ENCODE measurements at regions not wholly inside any gene's neighbourhood (a gene's known extent, or its start where the extent isn't known, plus 50 kb on each side); places are given as distances from the start of the nearest gene placed in this dataset.
"Not testable (repeated sequence)": the region's sequence is repeated elsewhere in the genome, so short reads cannot be mapped to it uniquely, and the experiment has no call there.

GRCh38 chr2:109692013-109692743 lies 78.0 kb downstream of the SOWAHC start:
- no peak for DNase-seq (ENCODE audit: low spot score)

- DNase-seq (ENCODE audit: low spot score): not testable (repeated sequence)
Observed at GRCh38 chr2:109692831-109693230, 78.7 kb downstream of the SOWAHC start.

DNA sequence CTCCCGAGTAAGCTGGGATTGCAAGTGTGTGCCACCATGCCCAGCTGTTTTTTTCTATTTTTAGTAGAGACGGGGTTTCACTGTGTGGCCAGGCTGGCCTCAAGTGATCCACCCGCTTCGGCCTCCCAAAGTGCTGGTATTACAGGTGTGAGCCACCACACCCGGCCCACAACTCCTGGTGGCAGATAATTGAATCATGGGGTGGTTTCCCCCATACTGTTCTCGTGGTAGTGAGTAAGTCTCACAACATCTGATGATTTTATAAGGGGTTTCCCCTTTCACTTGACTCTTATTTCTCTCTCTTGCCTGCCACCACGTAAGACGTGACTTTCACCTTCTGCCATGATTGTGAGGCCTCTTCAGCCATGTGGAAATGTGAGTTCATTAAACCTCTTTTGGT lies 79.1 kb downstream of the SOWAHC start:
- DNase-seq (ENCODE audit: low spot score): not testable (repeated sequence)

DNA sequence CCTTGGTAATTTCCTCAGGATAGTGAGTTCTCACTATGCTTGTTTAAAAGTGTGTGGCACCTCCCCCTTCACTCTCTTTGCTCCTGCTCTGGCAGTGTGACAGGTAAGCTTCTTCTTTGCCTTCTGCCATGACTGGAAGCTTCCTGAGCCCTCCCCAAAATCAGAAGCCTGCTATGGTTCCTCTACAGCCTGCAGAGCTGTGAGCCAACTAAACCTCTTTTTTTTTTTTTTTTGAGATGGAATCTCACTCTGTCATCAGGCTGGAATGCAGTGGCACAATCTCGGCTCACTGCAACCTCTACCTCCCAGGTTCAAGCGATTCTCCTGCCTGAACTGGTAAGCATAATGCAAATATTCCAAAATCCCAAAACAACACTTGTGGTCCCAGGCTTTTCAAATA lies 80.0 kb downstream of the SOWAHC start:
- no peak for DNase-seq (ENCODE audit: low spot score)

- DNase-seq (ENCODE audit: low spot score): no peak
Observed at GRCh38 chr2:109695290-109695689, 81.1 kb downstream of the SOWAHC start.

GRCh38 chr2:109699646-109700045 lies 85.5 kb downstream of the SOWAHC start:
- no peak for DNase-seq (ENCODE audit: low spot score)

DNA sequence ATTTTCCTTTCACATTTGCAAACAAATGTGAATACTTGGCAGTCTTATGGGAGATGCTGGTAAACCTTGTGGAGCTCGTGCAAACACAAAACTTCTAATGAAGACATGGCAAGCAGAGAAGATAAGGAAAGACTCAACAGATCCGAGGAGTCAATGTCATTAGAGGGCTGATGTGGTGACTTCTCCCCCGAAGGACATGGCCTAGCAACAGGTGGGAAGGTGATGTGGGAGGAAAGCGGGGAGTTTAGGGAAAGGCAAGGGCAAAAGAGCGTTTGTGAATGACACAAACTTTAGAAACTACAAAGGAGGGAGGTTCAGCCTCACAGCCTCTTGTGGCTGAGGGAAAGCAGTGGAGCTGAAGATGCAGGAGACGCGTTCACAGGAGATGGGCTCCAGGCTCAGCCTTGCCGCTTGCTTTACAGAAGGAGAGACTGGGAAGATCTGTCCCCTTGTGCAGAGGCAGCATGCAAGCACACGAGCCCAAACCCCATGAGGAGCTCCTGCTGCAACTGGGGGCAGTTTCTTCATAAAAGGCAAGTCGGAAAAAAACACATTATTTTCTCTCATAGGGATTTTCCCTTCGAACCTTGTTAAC lies 86.6 kb downstream of the SOWAHC start:
- DNase-seq (ENCODE audit: low spot score): no peak

DNA sequence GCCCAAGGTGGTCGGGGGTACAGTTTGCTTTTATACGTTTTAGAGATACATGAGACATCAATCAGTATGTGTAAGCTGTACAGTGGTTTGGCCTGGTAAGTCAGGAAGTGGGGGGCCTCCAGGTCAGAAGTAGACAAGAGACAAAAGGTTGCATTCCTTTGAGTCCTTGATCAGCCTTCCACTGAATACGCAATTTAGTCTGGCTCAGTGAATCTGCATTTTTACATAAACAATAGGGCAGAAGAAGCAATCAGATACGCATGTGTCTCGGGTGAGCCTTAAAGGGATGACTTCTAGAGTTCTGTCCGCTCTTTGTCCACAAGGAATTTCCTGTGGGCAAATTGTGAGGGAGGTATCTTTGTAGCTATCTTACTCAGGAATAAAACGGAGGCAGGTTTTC lies 87.2 kb downstream of the SOWAHC start:
- DNase-seq (ENCODE audit: low spot score): no peak

GRCh38 chr2:109702250-109702985 lies 88.3 kb downstream of the SOWAHC start:
- DNase-seq (ENCODE audit: low spot score): no peak

DNA sequence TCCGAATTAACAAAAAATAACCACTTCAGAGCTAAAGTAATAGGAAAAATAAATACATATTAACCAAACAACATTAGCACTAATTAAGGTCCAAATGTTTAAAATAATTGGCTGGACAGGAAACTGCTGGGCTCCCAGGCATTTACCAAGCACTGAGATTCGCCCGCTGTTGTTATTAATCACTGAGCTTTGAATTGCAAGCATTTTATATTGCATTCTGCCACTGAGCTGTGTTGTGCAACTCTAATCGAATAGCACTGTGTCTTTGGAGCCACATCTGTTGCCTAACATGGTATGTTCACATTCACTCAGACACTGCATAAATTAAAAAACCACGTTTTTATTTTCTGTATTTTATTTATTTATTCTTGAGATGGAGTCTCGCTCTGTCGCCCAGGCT lies 88.9 kb downstream of the SOWAHC start:
- DNase-seq (ENCODE audit: low spot score): no peak

- no peak for DNase-seq (ENCODE audit: low spot score)
Observed at GRCh38 chr2:109703798-109704197, 89.6 kb downstream of the SOWAHC start.

DNA sequence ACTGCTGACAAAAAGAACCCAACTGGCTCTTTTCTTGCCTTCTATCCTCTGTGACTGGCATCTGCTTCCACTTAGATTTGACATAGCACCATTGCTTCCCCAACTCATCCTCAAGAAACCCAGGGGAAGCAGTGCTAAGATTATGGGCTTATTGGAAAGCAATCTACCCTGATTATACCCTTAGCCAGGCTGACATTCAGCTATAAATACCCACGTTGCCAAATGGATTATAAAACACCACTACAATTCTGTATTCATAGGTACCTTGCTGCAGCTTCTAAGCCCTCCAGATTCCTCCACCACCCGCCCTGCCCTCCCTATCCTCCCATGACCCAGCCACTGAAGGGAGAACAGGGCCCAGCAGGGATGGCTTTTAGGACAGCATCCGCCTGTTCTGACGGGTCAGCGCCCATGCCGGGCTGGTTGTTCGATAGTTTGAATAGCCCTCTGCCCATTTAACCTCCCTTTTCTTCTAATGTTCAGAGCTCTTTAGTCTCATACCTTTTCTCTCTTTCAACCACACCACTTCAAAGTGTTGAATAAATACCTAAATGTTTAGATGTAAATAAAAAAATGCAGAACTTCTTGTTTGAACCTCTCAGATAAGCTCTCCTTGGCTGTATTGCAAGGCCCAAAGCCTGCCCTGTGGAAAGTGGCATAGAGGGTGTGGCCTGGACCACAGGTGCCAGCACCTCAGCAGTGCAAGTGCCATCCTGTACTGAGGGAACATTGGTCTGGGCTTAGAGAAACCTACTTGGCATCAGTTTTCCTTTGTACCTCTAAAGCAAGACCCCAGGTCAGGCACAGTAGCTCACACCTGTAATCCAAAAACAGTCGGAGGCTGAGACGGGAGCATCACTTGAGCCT lies 86.6 kb upstream of the RGPD5 start:
- no peak for DNase-seq (ENCODE audit: low spot score)

GRCh38 chr2:109710505-109711229 lies 83.4 kb upstream of the RGPD5 start:
- no peak for DNase-seq (ENCODE audit: low spot score)

- DNase-seq (ENCODE audit: low spot score): no peak
Observed at GRCh38 chr2:109711230-109712122, 82.6 kb upstream of the RGPD5 start.

- no peak for DNase-seq (ENCODE audit: low spot score)
Observed at GRCh38 chr2:109712123-109712449, 82.0 kb upstream of the RGPD5 start.

GRCh38 chr2:109712746-109713145 lies 81.4 kb upstream of the RGPD5 start:
- DNase-seq (ENCODE audit: low spot score): no peak

- no peak for DNase-seq (ENCODE audit: low spot score)
Observed at GRCh38 chr2:109715313-109715805, 78.7 kb upstream of the RGPD5 start.

DNA sequence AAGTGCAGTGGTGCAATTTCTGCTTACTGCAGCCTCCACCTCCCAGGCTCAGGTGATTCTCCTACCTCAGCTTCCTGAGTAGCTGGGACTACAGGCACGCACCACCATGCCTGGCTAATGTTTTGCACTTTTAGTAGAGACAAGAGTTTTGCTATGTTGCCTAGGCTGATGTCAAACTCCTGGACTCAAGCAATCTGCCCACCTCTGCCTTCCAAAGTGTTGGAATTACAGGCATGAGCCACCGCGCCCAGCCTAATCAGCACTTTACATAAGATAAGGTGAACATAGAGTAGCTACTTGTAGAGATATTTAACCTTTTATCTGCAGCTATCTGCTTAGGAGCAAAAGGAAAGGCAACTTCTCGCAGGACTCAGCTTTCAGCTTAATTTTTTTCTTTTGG lies 77.5 kb upstream of the RGPD5 start:
- DNase-seq (ENCODE audit: low spot score): not testable (repeated sequence)

- DNase-seq (ENCODE audit: low spot score): no peak
Observed at GRCh38 chr2:109718139-109718538, 76.0 kb upstream of the RGPD5 start.

GRCh38 chr2:109719871-109720270 lies 74.2 kb upstream of the RGPD5 start:
- DNase-seq (ENCODE audit: low spot score): no peak

Measured in globus pallidus (tissue), 1 donor.